ENCODE measurements at regions not wholly inside any gene's neighbourhood (a gene's known extent, or its start where the extent isn't known, plus 50 kb on each side); places are given as distances from the start of the nearest gene placed in this dataset.

GRCh38 chr10:6877722-6878392 lies 297.8 kb upstream of the PRKCQ start:
- Mint-ChIP-seq H3K4me1 (ENCODE audit: low read depth in 2 of 2) (no peaks in the 10 kb centered on the region), H3K27me3 (peaks cover 10 to 13% of the 10 kb centered on the region in 2 donors), H3K4me3 (no peak overlapping the region), H3K36me3 (no peaks in the 10 kb centered on the region), H3K9me3 (no peaks in the 10 kb centered on the region), H3K27ac (no peak overlapping the region)
- ATAC-seq (no peak), DNase-seq (ENCODE audit: low spot score) (no peak)

- H3K36me3 Mint-ChIP-seq = no peaks in the 10 kb centered on the region
- H3K4me3 Mint-ChIP-seq = no peak overlapping the region
- no peak overlapping the region for H3K27ac Mint-ChIP-seq
- ATAC-seq (no peak), DNase-seq (ENCODE audit: low spot score) (no peak)
- no peaks in the 10 kb centered on the region for H3K9me3 Mint-ChIP-seq
- H3K4me1 Mint-ChIP-seq (ENCODE audit: low read depth in 2 of 2) = no peaks in the 10 kb centered on the region
- H3K27me3 Mint-ChIP-seq = peaks cover 10 to 13% of the 10 kb centered on the region in 2 donors
Observed at GRCh38 chr10:6877336-6877721, 297.3 kb upstream of the PRKCQ start.

- Mint-ChIP-seq H3K4me3 (no peak overlapping the region), H3K27ac (no peak overlapping the region), H3K27me3 (peaks cover 10 to 13% of the 10 kb centered on the region in 2 donors), H3K4me1 (ENCODE audit: low read depth in 2 of 2) (no peaks in the 10 kb centered on the region), H3K9me3 (no peaks in the 10 kb centered on the region), H3K36me3 (no peaks in the 10 kb centered on the region)
- no peak for ATAC-seq
- DNase-seq (ENCODE audit: low spot score) = no peak
Observed at GRCh38 chr10:6875269-6875865, 295.3 kb upstream of the PRKCQ start.

GRCh38 chr10:6871128-6871527 lies 291.1 kb upstream of the PRKCQ start:
- Mint-ChIP-seq H3K4me1 (ENCODE audit: low read depth in 2 of 2) (no peaks in the 10 kb centered on the region), H3K27ac (no peak overlapping the region), H3K27me3 (peaks cover 9 to 19% of the 10 kb centered on the region in 2 donors), H3K36me3 (no peaks in the 10 kb centered on the region), H3K9me3 (no peaks in the 10 kb centered on the region), H3K4me3 (no peak overlapping the region)
- DNase-seq (ENCODE audit: low spot score) (no peak), ATAC-seq (no peak)

GRCh38 chr10:6868036-6868725 lies 288.1 kb upstream of the PRKCQ start:
- Mint-ChIP-seq H3K4me1 (ENCODE audit: low read depth in 2 of 2) (peaks cover 6 to 10% of the 10 kb centered on the region in 2 donors), H3K27ac (no peak overlapping the region), H3K36me3 (no peaks in the 10 kb centered on the region), H3K9me3 (no peaks in the 10 kb centered on the region), H3K4me3 (no peak overlapping the region), H3K27me3 (peaks cover 12 to 17% of the 10 kb centered on the region in 2 donors)
- DNase-seq (ENCODE audit: low spot score) = no peak
- no peak for ATAC-seq

- Mint-ChIP-seq H3K4me1 (ENCODE audit: low read depth in 2 of 2) (peaks cover 6 to 10% of the 10 kb centered on the region in 2 donors), H3K36me3 (no peaks in the 10 kb centered on the region), H3K27me3 (peaks cover 12 to 20% of the 10 kb centered on the region in 2 donors), H3K27ac (no peak overlapping the region), H3K9me3 (no peaks in the 10 kb centered on the region), H3K4me3 (no peak overlapping the region)
- ATAC-seq = no peak
- no peak for DNase-seq (ENCODE audit: low spot score)
Observed at GRCh38 chr10:6866757-6867156, 286.7 kb upstream of the PRKCQ start.

- ATAC-seq = peak; percentile 70 to 73
- Mint-ChIP-seq H3K27me3 (peaks cover 10 to 16% of the 10 kb centered on the region in 2 donors), H3K4me3 (peak overlapping the region; percentile 22), H3K4me1 (ENCODE audit: low read depth in 2 of 2) (peaks cover 6 to 10% of the 10 kb centered on the region in 2 donors), H3K9me3 (no peaks in the 10 kb centered on the region), H3K27ac (peak overlapping the region; percentile 43 to 55), H3K36me3 (no peaks in the 10 kb centered on the region)
- DNase-seq (ENCODE audit: low spot score) = no peak
Observed at GRCh38 chr10:6864142-6864541, 284.1 kb upstream of the PRKCQ start.

- peaks cover 6 to 10% of the 10 kb centered on the region in 2 donors for H3K4me1 Mint-ChIP-seq (ENCODE audit: low read depth in 2 of 2)
- peaks cover 14 to 24% of the 10 kb centered on the region in 2 donors for H3K27me3 Mint-ChIP-seq
- no peaks in the 10 kb centered on the region for H3K9me3 Mint-ChIP-seq
- peak overlapping the region in 1 of 2 donors; percentile 55 for H3K27ac Mint-ChIP-seq
- H3K36me3 Mint-ChIP-seq = no peaks in the 10 kb centered on the region
- ATAC-seq (peak; percentile 45 to 48), DNase-seq (ENCODE audit: low spot score) (no peak)
- H3K4me3 Mint-ChIP-seq = peak overlapping the region; percentile 22
Observed at GRCh38 chr10:6863381-6863780, 283.3 kb upstream of the PRKCQ start.

- no peaks in the 10 kb centered on the region for H3K36me3 Mint-ChIP-seq
- H3K4me1 Mint-ChIP-seq (ENCODE audit: low read depth in 2 of 2) = no peaks in the 10 kb centered on the region
- H3K9me3 Mint-ChIP-seq = no peaks in the 10 kb centered on the region
- peaks cover 5 to 15% of the 10 kb centered on the region in 2 donors for H3K27me3 Mint-ChIP-seq
- no peak for DNase-seq (ENCODE audit: low spot score)
- no peak overlapping the region for H3K4me3 Mint-ChIP-seq
- H3K27ac Mint-ChIP-seq = no peak overlapping the region
- no peak for ATAC-seq
Observed at GRCh38 chr10:6850452-6850851, 270.4 kb upstream of the PRKCQ start.

GRCh38 chr10:6847561-6847960 lies 267.5 kb upstream of the PRKCQ start:
- Mint-ChIP-seq H3K27ac (no peak overlapping the region), H3K4me3 (no peak overlapping the region), H3K27me3 (peaks cover 0 to 9% of the 10 kb centered on the region in 2 donors), H3K9me3 (no peaks in the 10 kb centered on the region), H3K4me1 (ENCODE audit: low read depth in 2 of 2) (peaks cover 5% of the 10 kb centered on the region in 2 donors), H3K36me3 (no peaks in the 10 kb centered on the region)
- ATAC-seq (no peak), DNase-seq (ENCODE audit: low spot score) (no peak)

- H3K36me3 Mint-ChIP-seq = no peaks in the 10 kb centered on the region
- no peak for DNase-seq (ENCODE audit: low spot score)
- H3K4me1 Mint-ChIP-seq (ENCODE audit: low read depth in 2 of 2) = peaks cover 8 to 11% of the 10 kb centered on the region in 2 donors
- peak overlapping the region in 1 of 2 donors; percentile 53 for H3K27ac Mint-ChIP-seq
- H3K9me3 Mint-ChIP-seq = no peaks in the 10 kb centered on the region
- H3K27me3 Mint-ChIP-seq = peaks cover 0 to 9% of the 10 kb centered on the region in 2 donors
- ATAC-seq = no peak
- no peak overlapping the region for H3K4me3 Mint-ChIP-seq
Observed at GRCh38 chr10:6843894-6844650, 264.0 kb upstream of the PRKCQ start.

- peaks cover 0 to 9% of the 10 kb centered on the region in 2 donors for H3K27me3 Mint-ChIP-seq
- no peaks in the 10 kb centered on the region for H3K36me3 Mint-ChIP-seq
- H3K4me1 Mint-ChIP-seq (ENCODE audit: low read depth in 2 of 2) = peaks cover 8 to 11% of the 10 kb centered on the region in 2 donors
- ATAC-seq (peak in 1 of 2 donors; percentile 58), DNase-seq (ENCODE audit: low spot score) (no peak)
- H3K9me3 Mint-ChIP-seq = no peaks in the 10 kb centered on the region
- H3K4me3 Mint-ChIP-seq = no peak overlapping the region
- H3K27ac Mint-ChIP-seq = peak overlapping the region in 1 of 2 donors; percentile 53
Observed at GRCh38 chr10:6843481-6843881, 263.4 kb upstream of the PRKCQ start.

GRCh38 chr10:6842722-6843121 lies 262.6 kb upstream of the PRKCQ start:
- Mint-ChIP-seq H3K27me3 (peaks cover 0 to 8% of the 10 kb centered on the region in 2 donors), H3K27ac (no peak overlapping the region)
- no peak for ATAC-seq

More at GRCh38 chr10:6842722-6843121, 262.6 kb upstream of the PRKCQ start:
- Mint-ChIP-seq H3K4me3 (no peak overlapping the region), H3K36me3 (no peaks in the 10 kb centered on the region), H3K4me1 (ENCODE audit: low read depth in 2 of 2) (peaks cover 8 to 11% of the 10 kb centered on the region in 2 donors), H3K9me3 (no peaks in the 10 kb centered on the region)
- DNase-seq (ENCODE audit: low spot score) = no peak
